Stomach (tissue), 8 donors: ENCODE measurements at regions not wholly inside any gene's neighbourhood (a gene's known extent, or its start where the extent isn't known, plus 50 kb on each side); places are given as distances from the start of the nearest gene placed in this dataset.
A peak's percentile ranks its signal among the peaks of the same experiment; 100 is the strongest.
"Not testable (repeated sequence)": the region's sequence is repeated elsewhere in the genome, so short reads cannot be mapped to it uniquely, and the experiment has no call there.

Experiments
- DNase-seq, 2 donors: peaks; one replicate each; pipeline versions ENCODE4 v3.0.0 to v3.0.0-alpha.2; 2013 to 2019
- H3K27ac ChIP-seq, 5 donors: fragments of 200-600 bp in 4 of 5; sonication (generic) in 4 of 5; one replicate each; pipeline ENCODE4 v1.5.1; 2013 to 2019; ENCODE audit warnings: mild to moderate bottlenecking in 1 of 5, moderate library complexity in 1 of 5
- H3K27me3 ChIP-seq, 3 donors: fragments of 200-600 bp; sonication (generic); one replicate each; pipeline ENCODE4 v1.5.1; 2017 to 2019; ENCODE audit warnings: mixed run types in 1 of 3
- H3K36me3 ChIP-seq, 4 donors: fragments of 200-600 bp; sonication (generic); 1 replicate in 3 of 4; 2 replicates in 1 of 4; pipeline ENCODE4 v1.5.1; 2016 to 2019
- H3K4me1 ChIP-seq, 4 donors: fragments of 200-600 bp; sonication (generic); one replicate each; pipeline ENCODE4 v1.5.1; 2016 to 2019
- H3K4me3 ChIP-seq, 4 donors: fragments of 200-600 bp; sonication (generic) in 3 of 4; one replicate each; pipeline ENCODE4 v1.5.1; 2016 to 2019; ENCODE audit warnings: mild to moderate bottlenecking in 1 of 4
- H3K9me3 ChIP-seq, 4 donors: fragments of 200-600 bp; sonication (generic); one replicate each; pipeline ENCODE4 v1.5.1; 2016 to 2019
- EP300 ChIP-seq: sonication (generic); formaldehyde crosslinking; IDR thresholded peaks from one replicate; pipeline ENCODE4 v1.6.1; 2017; ENCODE audit warnings: antibody characterized with exemption
- POLR2A ChIP-seq, 4 donors: fragments of 450-650 bp; IDR thresholded peaks; one replicate each; pipeline ENCODE4 v1.6.1; 2016; ENCODE audit warnings: antibody characterized with exemption in 4 of 4, control low read depth in 2 of 4, mild to moderate bottlenecking in 1 of 4, moderate library complexity in 1 of 4
- POLR2AphosphoS5 ChIP-seq, 3 donors: sonication (generic); formaldehyde crosslinking; IDR thresholded peaks; one replicate each; pipeline ENCODE4 v1.6.1; 2016; ENCODE audit warnings: antibody characterized with exemption in 3 of 3
- WGBS, 5 donors: extraction: QIAGEN DNeasy Blood & Tissue Kit in 3 of 5; methylation state at CpG; one replicate each; pipeline versions ENCODE4 v1.1.5 to v1.1.7; 2013 to 2018; 5-methylcytosine and 5-hydroxymethylcytosine counted together
- intact Hi-C: fragments of 100-400 bp; cut with DNase I; formaldehyde crosslinking; loops from one replicate; pipeline ENCODE4 v1.15.1; 2023; ENCODE audit warnings: low total_unique reads
- TF ChIP-seq, protein P1 (sequence below), 7 experiments: fragments of 450-650 bp in 4 of 7; fragments of 200-600 bp in 3 of 7; sonication (generic) in 3 of 7; IDR thresholded peaks; one replicate each; pipeline ENCODE4 v1.5.1; 2016 to 2019; ENCODE audit warnings: antibody characterized with exemption in 7 of 7, control low read depth in 2 of 7, mild to moderate bottlenecking in 1 of 7
- donor health status: healthy with polysubstance abuse.
- donor health status: Bipolar disorder and iron deficiency.
- donor health status: healthy.

DNA sequence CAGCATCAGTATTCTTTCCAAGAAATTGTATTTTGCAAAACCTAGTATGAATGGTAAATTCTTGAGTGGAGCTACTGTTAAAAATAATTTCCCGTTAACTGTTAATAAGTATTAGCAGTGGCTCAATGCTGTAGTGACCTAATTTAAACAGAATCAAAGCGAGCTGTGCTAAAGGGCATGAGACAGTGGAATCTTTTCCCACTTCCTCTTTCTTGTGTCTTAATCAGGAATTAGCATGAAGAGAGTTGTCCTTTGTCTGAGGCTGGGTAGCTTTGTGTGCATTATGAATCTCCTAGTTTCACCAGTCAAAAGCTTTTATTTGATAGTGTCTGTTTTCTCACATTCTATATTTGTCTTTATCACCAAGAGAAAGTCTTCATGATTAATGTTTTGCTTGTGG, 298.8 kb upstream of the GCFC2 start:
- DNase-seq, result no peak
- 68 to 85% (median 74%) methylated on average over 2 of the region's 2 CpGs for WGBS, 5 donors
- Histone ChIP-seq H3K4me1 (no peaks in the 10 kb centered on the region), H3K9me3 (peaks cover 0 to under 1% (median 0%) of the 10 kb centered on the region in 4 donors), H3K36me3 (no peaks in the 10 kb centered on the region), H3K4me3 (no peak overlapping the region), H3K27me3 (no peaks in the 10 kb centered on the region), H3K27ac (no peak overlapping the region)
- TF ChIP-seq POLR2AphosphoS5 (IDR thresholded peaks at IDR 0.05), result no peak
- no peak for TF ChIP-seq POLR2A (IDR thresholded peaks at IDR 0.05)
- intact Hi-C loops, result no loop called here

DNA sequence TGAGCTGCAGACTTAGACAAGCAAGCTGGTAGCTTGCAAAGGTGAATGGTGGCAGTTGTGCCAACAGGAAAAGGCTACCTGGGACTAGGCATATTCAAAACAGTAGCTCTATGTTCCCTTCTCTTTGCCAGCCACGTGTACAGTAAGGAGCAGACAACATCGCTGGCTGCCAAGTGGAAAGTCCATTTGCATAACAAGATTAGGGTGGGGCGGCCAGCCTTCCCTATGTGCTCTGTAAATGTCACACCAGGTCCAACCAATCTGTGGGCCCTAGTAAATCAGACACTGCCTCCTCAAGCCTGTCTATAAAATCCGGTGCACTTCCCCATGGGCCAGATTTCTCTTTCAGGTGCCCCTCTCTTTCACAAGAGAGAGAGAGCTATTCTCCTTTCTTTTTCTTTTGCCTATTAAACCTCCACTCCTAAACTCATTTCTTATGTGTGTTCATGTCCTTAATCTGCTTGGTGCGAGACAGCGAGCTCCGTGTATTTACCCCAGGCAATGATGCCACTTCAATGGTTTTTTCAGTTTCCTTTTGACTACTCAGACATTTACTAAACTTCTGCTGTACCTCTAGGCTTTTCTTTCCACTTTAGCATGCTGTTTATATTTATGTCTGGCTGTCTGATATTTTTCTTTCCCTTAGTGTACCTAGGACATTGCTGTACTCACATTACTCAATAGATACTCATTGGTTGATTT, 297.4 kb upstream of the GCFC2 start:
- peak; percentile 24 to 81 for DNase-seq

DNA sequence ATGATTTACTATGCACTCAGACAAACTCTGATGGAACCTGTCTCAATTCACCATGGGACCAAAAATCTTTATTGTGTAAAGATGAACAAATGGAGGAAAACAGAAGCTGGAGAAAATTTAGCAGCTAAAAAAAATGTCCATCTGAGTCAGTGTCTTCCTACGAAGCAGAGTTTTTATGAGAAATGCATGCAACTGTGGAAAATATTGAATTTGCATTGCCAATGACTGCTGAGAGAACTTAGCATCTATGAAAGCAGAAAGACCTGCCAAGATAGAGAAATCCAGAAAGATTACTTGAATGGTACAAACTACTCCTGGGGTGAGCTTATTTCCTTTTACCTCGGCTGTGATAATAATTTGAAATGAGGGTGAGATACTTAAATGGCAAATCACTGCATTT, 289.7 kb upstream of the GCFC2 start:
- DNase-seq, result no peak
- H3K27ac ChIP-seq, result no peak overlapping the region
- H3K9me3 ChIP-seq, result peaks cover 0 to 4% (median 0%) of the 10 kb centered on the region in 4 donors
- H3K36me3 ChIP-seq, result no peaks in the 10 kb centered on the region
- TF ChIP-seq EP300 (no peak), POLR2A (IDR thresholded peaks at IDR 0.05) (no peak), POLR2AphosphoS5 (IDR thresholded peaks at IDR 0.05) (no peak)
- TF ChIP-seq, protein P1, sequence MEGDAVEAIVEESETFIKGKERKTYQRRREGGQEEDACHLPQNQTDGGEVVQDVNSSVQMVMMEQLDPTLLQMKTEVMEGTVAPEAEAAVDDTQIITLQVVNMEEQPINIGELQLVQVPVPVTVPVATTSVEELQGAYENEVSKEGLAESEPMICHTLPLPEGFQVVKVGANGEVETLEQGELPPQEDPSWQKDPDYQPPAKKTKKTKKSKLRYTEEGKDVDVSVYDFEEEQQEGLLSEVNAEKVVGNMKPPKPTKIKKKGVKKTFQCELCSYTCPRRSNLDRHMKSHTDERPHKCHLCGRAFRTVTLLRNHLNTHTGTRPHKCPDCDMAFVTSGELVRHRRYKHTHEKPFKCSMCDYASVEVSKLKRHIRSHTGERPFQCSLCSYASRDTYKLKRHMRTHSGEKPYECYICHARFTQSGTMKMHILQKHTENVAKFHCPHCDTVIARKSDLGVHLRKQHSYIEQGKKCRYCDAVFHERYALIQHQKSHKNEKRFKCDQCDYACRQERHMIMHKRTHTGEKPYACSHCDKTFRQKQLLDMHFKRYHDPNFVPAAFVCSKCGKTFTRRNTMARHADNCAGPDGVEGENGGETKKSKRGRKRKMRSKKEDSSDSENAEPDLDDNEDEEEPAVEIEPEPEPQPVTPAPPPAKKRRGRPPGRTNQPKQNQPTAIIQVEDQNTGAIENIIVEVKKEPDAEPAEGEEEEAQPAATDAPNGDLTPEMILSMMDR (IDR thresholded peaks at IDR 0.05), result no peak
- no peaks in the 10 kb centered on the region for H3K4me1 ChIP-seq
- no peaks in the 10 kb centered on the region for H3K27me3 ChIP-seq
- 65 to 87% (median 81%) methylated on average over 2 of the region's 2 CpGs for WGBS, 5 donors
- H3K4me3 ChIP-seq, result no peak overlapping the region
- intact Hi-C loops, result no loop called here

More for the DNA sequence above, 297.4 kb upstream of the GCFC2 start:
- TF ChIP-seq, protein P1 (IDR thresholded peaks at IDR 0.05), result no peak
- peak in 1 of 3 donors; percentile 34 for TF ChIP-seq POLR2AphosphoS5 (IDR thresholded peaks at IDR 0.05)
- peak overlapping the region in 1 of 4 donors; percentile 12 for H3K4me3 ChIP-seq
- no peaks in the 10 kb centered on the region for H3K27me3 ChIP-seq
- H3K4me1 ChIP-seq, result no peaks in the 10 kb centered on the region
- H3K27ac ChIP-seq, result peak overlapping the region in 4 of 5 donors; percentile 35 to 68 (median 45)
- WGBS, 5 donors, result 14 to 50% (median 26%) methylated on average over 7 of the region's 7 CpGs
- intact Hi-C loops, result no loop called here
- H3K36me3 ChIP-seq, result no peaks in the 10 kb centered on the region
- H3K9me3 ChIP-seq, result peaks cover 0 to 4% (median 0%) of the 10 kb centered on the region in 4 donors

DNA sequence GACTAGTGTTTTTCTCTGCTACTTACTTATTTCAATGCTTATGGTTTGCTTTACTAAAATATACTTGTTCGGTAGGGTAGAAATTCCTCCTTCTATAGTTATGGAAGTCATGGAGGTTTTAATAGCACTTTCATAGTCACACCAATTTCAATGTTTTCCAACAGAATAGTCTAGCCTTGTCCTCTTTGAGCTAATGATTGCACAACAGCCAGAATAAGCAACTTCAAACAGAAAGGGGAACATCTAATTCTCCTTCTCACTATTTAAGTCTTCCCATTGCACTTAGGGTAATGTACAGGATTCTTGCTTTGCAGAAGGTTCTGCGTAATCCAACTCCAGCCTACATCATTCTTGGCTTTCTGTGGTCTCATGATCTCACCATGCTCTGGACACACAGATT, 287.7 kb upstream of the GCFC2 start:
- Histone ChIP-seq H3K9me3 (peaks cover 0 to 16% (median 12%) of the 10 kb centered on the region in 4 donors), H3K4me1 (no peaks in the 10 kb centered on the region), H3K27ac (no peak overlapping the region), H3K36me3 (no peaks in the 10 kb centered on the region), H3K4me3 (no peak overlapping the region), H3K27me3 (no peaks in the 10 kb centered on the region)
- TF ChIP-seq, protein P1 (IDR thresholded peaks at IDR 0.05), result no peak
- no peak for TF ChIP-seq EP300
- DNase-seq, result no peak
- intact Hi-C loops, result no loop called here
- 82 to 96% (median 89%) methylated on average over 2 of the region's 2 CpGs for WGBS, 5 donors

DNA sequence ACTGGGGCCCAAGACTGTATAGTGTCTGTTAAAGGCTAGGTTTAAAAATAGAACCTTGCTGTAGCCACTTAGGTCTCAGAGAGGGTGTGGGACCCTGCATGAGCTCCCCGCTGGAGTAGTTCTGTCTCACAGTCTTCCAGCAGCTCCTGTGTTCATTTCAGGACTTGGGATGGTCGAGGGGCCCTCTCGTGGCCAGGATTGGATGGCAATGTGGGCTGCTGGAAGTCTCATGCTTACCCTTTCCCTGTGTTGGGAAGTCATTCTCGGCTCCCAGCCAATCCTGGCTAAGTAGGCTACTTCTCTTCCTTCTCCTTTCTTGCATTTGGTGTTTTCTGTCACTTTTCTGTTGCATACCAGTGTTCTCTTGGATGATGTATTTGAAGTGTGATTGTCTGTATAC, 284.0 kb upstream of the GCFC2 start:
- Histone ChIP-seq H3K27me3 (no peaks in the 10 kb centered on the region), H3K4me3 (no peak overlapping the region), H3K27ac (no peak overlapping the region), H3K9me3 (peaks cover 0 to 34% (median 19%) of the 10 kb centered on the region in 4 donors), H3K36me3 (no peaks in the 10 kb centered on the region), H3K4me1 (no peaks in the 10 kb centered on the region)
- TF ChIP-seq, protein P1 (IDR thresholded peaks at IDR 0.05), result no peak
- TF ChIP-seq POLR2AphosphoS5 (IDR thresholded peaks at IDR 0.05), result no peak
- no peak for TF ChIP-seq POLR2A (IDR thresholded peaks at IDR 0.05)
- TF ChIP-seq EP300, result no peak
- intact Hi-C loops, result no loop called here
- DNase-seq, result no peak
- WGBS, 5 donors, result 58 to 68% (median 62%) methylated on average over 4 of the region's 4 CpGs

DNA sequence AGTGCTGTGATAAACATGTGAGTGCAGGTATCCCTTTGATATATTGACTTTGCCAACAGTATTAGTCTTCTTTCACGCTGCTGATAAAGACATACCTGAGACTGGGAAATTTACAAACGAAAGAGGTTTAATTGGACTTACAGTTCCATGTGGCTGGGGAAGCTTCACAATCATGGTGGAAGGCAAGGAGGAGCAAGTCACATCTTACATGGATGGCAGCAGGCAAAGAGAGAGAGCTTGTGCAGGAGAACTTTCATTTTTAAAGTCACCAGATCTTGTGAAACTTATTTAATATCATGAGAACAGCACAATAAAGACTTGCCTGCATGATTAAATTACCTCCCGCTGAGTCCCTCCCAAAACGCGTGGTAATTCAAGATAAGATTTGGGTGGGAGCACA, 277.9 kb upstream of the GCFC2 start:
- H3K4me3 ChIP-seq, H3K27me3 ChIP-seq, H3K27ac ChIP-seq, H3K36me3 ChIP-seq, DNase-seq, intact Hi-C loops, H3K4me1 ChIP-seq: not testable (repeated sequence)
- WGBS, 5 donors, result 63 to 87% (median 77%) methylated on average over 5 of the region's 5 CpGs
- H3K9me3 ChIP-seq, result peaks cover 0 to 32% (median 14%) of the 10 kb centered on the region in 4 donors
